H9 (cell line): ENCODE measurements at regions not wholly inside any gene's neighbourhood (a gene's known extent, or its start where the extent isn't known, plus 50 kb on each side); places are given as distances from the start of the nearest gene placed in this dataset.

Experiments
- DNase-seq: peaks from one replicate; pipeline ENCODE4 v3.0.0-alpha.2; 2017
- H2AFZ ChIP-seq: one replicate; pipeline ENCODE4 v1.6.1; 2013; ENCODE audit warnings: mild to moderate bottlenecking, low read length, control low read depth, moderate library complexity
- H2AK5ac ChIP-seq: 2 replicates; pipeline ENCODE4 v1.6.1; 2013; ENCODE audit warnings: low read length, control low read depth, mixed read lengths; ENCODE audit not compliant: insufficient read length
- H2BK120ac ChIP-seq: one replicate; pipeline ENCODE4 v1.6.1; 2013; ENCODE audit warnings: low read depth, mild to moderate bottlenecking, low read length, control low read depth, inconsistent platforms; ENCODE audit not compliant: poor library complexity, severe bottlenecking
- H2BK12ac ChIP-seq: 2 replicates; pipeline ENCODE4 v1.6.1; 2013; ENCODE audit warnings: low read length, control low read depth, mixed read lengths, low read depth; ENCODE audit not compliant: insufficient read length
- H2BK15ac ChIP-seq: 2 replicates; pipeline ENCODE4 v1.6.1; 2013; ENCODE audit warnings: low read depth, low read length, control low read depth
- H2BK20ac ChIP-seq: one replicate; pipeline ENCODE4 v1.6.1; 2013; ENCODE audit warnings: low read depth, mild to moderate bottlenecking, low read length, control low read depth, inconsistent platforms; ENCODE audit not compliant: poor library complexity, severe bottlenecking
- H2BK5ac ChIP-seq: 2 replicates; pipeline ENCODE4 v1.6.1; 2013; ENCODE audit warnings: low read length, control low read depth, mixed read lengths; ENCODE audit not compliant: insufficient read length
- H3K14ac ChIP-seq: 2 replicates; pipeline ENCODE4 v1.6.1; 2013; ENCODE audit warnings: low read length, control low read depth; ENCODE audit not compliant: insufficient read depth
- H3K18ac ChIP-seq: 2 replicates; pipeline ENCODE4 v1.6.1; 2013; ENCODE audit warnings: low read depth, mild to moderate bottlenecking, mixed read lengths, low read length, control low read depth; ENCODE audit not compliant: insufficient read length
- H3K23ac ChIP-seq: 2 replicates; pipeline ENCODE4 v1.6.1; 2013; ENCODE audit warnings: low read length, control low read depth, mixed read lengths, low read depth; ENCODE audit not compliant: insufficient read length
- H3K23me2 ChIP-seq: 2 replicates; pipeline ENCODE4 v1.6.1; 2013; ENCODE audit warnings: low read depth, mild to moderate bottlenecking, mixed read lengths, low read length, control low read depth; ENCODE audit not compliant: insufficient read length, poor library complexity, severe bottlenecking
- H3K27ac ChIP-seq: 2 replicates; pipeline ENCODE4 v1.5.1; 2013; ENCODE audit warnings: low read length, control low read depth, mixed read lengths, low read depth; ENCODE audit not compliant: insufficient read length
- H3K27me3 ChIP-seq: 2 replicates; pipeline ENCODE4 v1.6.1; 2013; ENCODE audit warnings: low read length, control low read depth, inconsistent platforms; ENCODE audit not compliant: insufficient read depth
- H3K4ac ChIP-seq: 2 replicates; pipeline ENCODE4 v1.6.1; 2013; ENCODE audit warnings: low read depth, mild to moderate bottlenecking, control low read depth, inconsistent platforms, low read length, moderate library complexity
- H3K4me1 ChIP-seq: 2 replicates; pipeline ENCODE4 v1.6.1; 2013; ENCODE audit warnings: low read length, control low read depth, inconsistent platforms; ENCODE audit not compliant: insufficient read depth
- H3K4me2 ChIP-seq: 2 replicates; pipeline ENCODE4 v1.6.1; 2013; ENCODE audit warnings: low read length, control low read depth, mixed read lengths; ENCODE audit not compliant: insufficient read length, insufficient read depth
- H3K56ac ChIP-seq: 2 replicates; pipeline ENCODE4 v1.6.1; 2013; ENCODE audit warnings: low read depth, mild to moderate bottlenecking, mixed read lengths, low read length, control low read depth; ENCODE audit not compliant: insufficient read length
- H3K79me1 ChIP-seq: 2 replicates; pipeline ENCODE4 v1.6.1; 2013; ENCODE audit warnings: low read depth, mild to moderate bottlenecking, moderate library complexity, low read length, control low read depth, inconsistent platforms; ENCODE audit not compliant: insufficient read depth, poor library complexity, severe bottlenecking
- H3K79me2 ChIP-seq: 2 replicates; pipeline ENCODE4 v1.6.1; 2013; ENCODE audit warnings: low read length, control low read depth, inconsistent platforms; ENCODE audit not compliant: insufficient read depth
- H3K9ac ChIP-seq: 2 replicates; pipeline ENCODE4 v1.6.1; 2013; ENCODE audit warnings: low read length, control low read depth, mixed read lengths; ENCODE audit not compliant: insufficient read length; ENCODE audit errors: extremely low read depth
- H3K9me3 ChIP-seq: one replicate; pipeline ENCODE4 v1.6.1; 2013; ENCODE audit warnings: low read depth, low read length, inconsistent platforms; ENCODE audit not compliant: control insufficient read depth
- H3T11ph ChIP-seq: one replicate; pipeline ENCODE4 v1.6.1; 2013; ENCODE audit warnings: mild to moderate bottlenecking, low read length, control low read depth, inconsistent platforms
- H4K20me1 ChIP-seq: one replicate; pipeline ENCODE4 v1.6.1; 2013; ENCODE audit not compliant: control insufficient read depth, insufficient read length, insufficient read depth
- H4K5ac ChIP-seq: 2 replicates; pipeline ENCODE4 v1.6.1; 2013; ENCODE audit warnings: low read depth, mild to moderate bottlenecking, mixed read lengths, low read length, control low read depth; ENCODE audit not compliant: insufficient read length
- H4K8ac ChIP-seq: replicated peaks from 2 replicates; pipeline ENCODE4 v1.6.1; 2013; ENCODE audit warnings: low read length, control low read depth, mixed read lengths, low read depth; ENCODE audit not compliant: insufficient read length
- H4K91ac ChIP-seq: 2 replicates; pipeline ENCODE4 v1.6.1; 2013; ENCODE audit warnings: low read depth, mild to moderate bottlenecking, moderate library complexity, mixed read lengths, low read length, control low read depth; ENCODE audit not compliant: insufficient read length
- H3K27ac Mint-ChIP-seq, 3 experiments: 2 replicates in 2 of 3; 3 replicates in 1 of 3; pipeline ENCODE4 v1.8.0; 2020 to 2021; ENCODE audit warnings: mixed read lengths in 3 of 3, mild to moderate bottlenecking in 1 of 3, moderate library complexity in 1 of 3
- H3K27me3 Mint-ChIP-seq: 2 replicates; pipeline ENCODE4 v1.8.0; 2021; ENCODE audit warnings: low read depth, mild to moderate bottlenecking, moderate library complexity, mixed read lengths
- H3K36me3 Mint-ChIP-seq, 3 experiments: 2 replicates in 2 of 3; 3 replicates in 1 of 3; pipeline ENCODE4 v1.8.0; 2020 to 2021; ENCODE audit warnings: low read depth in 3 of 3, mixed read lengths in 3 of 3; ENCODE audit not compliant: insufficient read depth in 1 of 3
- H3K4me1 Mint-ChIP-seq, 2 experiments: 2 replicates each; pipeline ENCODE4 v1.8.0; 2020; ENCODE audit warnings: mixed read lengths in 2 of 2
- H3K4me3 Mint-ChIP-seq, 2 experiments: 2 replicates in 1 of 2; 3 replicates in 1 of 2; pipeline ENCODE4 v1.8.0; 2020 to 2021; ENCODE audit warnings: mild to moderate bottlenecking in 2 of 2, mixed read lengths in 2 of 2, moderate library complexity in 1 of 2
- H3K9me3 Mint-ChIP-seq, 2 experiments: 2 replicates in 1 of 2; 3 replicates in 1 of 2; pipeline ENCODE4 v1.8.0; 2020; ENCODE audit warnings: mild to moderate bottlenecking in 2 of 2, mixed read lengths in 2 of 2, moderate library complexity in 1 of 2
- WGBS: extraction: QIAGEN DNeasy Blood & Tissue Kit; methylation state at CpG from one replicate; pipeline ENCODE4 v1.1.7; 2013; ENCODE audit warnings: missing lambda C conversion rate, low lambda C conversion rate, mixed read lengths; ENCODE audit not compliant: insufficient read length; ENCODE audit errors: extremely low coverage; 5-methylcytosine and 5-hydroxymethylcytosine counted together
- TF ChIP-seq, protein P1 (sequence below): fragments of 200-600 bp; sonication (generic); conservative IDR thresholded peaks from 3 replicates; pipeline ENCODE4 v1.8.0; 2021; ENCODE audit warnings: antibody characterized with exemption, mild to moderate bottlenecking

DNA sequence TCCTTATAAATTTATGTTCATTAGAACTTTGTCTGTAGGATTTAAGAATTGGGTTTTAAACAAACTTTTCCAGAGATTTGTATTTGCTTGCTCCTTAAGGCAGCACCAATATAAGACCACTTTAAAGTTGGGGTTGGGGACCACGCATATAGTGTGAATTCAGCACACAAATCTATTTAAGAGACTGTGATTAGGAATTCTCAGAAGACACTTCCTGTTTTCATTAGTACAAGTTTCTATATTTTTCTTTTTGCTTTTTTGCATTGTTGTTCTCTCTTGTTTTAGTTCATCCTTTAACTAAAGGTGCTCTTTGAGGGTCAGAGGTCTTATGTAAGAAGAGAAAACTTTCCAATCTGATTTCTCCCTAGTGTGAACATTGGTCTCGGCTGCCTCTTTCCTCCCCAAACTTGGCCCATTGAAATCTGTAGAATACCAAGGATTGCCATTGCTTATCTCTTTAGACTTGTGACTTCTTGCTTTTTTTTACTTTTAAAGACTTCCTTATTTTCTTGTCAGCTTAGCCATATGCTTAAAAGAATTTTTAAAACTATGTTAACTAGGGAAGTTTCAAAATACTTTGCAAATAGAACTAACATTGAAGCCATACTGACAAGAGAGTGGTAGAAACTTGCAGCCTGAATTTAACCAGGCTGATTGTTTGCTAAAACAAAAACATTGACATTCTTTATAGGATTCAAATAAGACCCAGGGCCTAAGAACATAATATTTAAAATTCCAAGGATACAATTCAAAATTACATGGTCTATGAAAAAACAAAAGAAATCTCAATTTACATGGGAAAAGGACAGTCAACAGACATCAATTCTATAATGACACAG, 264.1 kb upstream of the FN1 start:
- no peak for DNase-seq
- Histone ChIP-seq H4K5ac (no peak overlapping the region), H3K4ac (no peak overlapping the region), H2BK12ac (no peak overlapping the region), H3K56ac (no peak overlapping the region), H3K9me3 (no peaks in the 10 kb centered on the region), H3K4me1 (no peaks in the 10 kb centered on the region), H3T11ph (no peak overlapping the region), H3K18ac (no peak overlapping the region), H3K79me1 (no peaks in the 10 kb centered on the region), H3K9ac (no peak overlapping the region), H4K91ac (no peak overlapping the region), H3K23ac (no peak overlapping the region), H4K8ac (no peak overlapping the region), H2BK5ac (no peak overlapping the region), H3K27me3 (no peaks in the 10 kb centered on the region), H3K27ac (no peak overlapping the region), H3K79me2 (no peaks in the 10 kb centered on the region), H3K14ac (no peak overlapping the region), H2BK120ac (no peak overlapping the region), H2BK15ac (no peak overlapping the region), H2BK20ac (no peak overlapping the region), H3K4me2 (no peak overlapping the region), H2AFZ (no peak overlapping the region), H4K20me1 (no peaks in the 10 kb centered on the region), H2AK5ac (no peak overlapping the region), H3K23me2 (no peaks in the 10 kb centered on the region)
- H3K4me1 Mint-ChIP-seq: peaks cover 0 to 6% of the 10 kb centered on the region in 2 experiments; a peak in 1 of 4 replicates
- H3K27ac Mint-ChIP-seq: peak overlapping the region in 1 of 3 experiments; percentile 34; a peak in 1 of 7 replicates
- no CpG with 5 or more reads among the region's 2 CpGs for WGBS
- TF ChIP-seq, protein P1, sequence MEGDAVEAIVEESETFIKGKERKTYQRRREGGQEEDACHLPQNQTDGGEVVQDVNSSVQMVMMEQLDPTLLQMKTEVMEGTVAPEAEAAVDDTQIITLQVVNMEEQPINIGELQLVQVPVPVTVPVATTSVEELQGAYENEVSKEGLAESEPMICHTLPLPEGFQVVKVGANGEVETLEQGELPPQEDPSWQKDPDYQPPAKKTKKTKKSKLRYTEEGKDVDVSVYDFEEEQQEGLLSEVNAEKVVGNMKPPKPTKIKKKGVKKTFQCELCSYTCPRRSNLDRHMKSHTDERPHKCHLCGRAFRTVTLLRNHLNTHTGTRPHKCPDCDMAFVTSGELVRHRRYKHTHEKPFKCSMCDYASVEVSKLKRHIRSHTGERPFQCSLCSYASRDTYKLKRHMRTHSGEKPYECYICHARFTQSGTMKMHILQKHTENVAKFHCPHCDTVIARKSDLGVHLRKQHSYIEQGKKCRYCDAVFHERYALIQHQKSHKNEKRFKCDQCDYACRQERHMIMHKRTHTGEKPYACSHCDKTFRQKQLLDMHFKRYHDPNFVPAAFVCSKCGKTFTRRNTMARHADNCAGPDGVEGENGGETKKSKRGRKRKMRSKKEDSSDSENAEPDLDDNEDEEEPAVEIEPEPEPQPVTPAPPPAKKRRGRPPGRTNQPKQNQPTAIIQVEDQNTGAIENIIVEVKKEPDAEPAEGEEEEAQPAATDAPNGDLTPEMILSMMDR: no peak
- no peaks in the 10 kb centered on the region for H3K27me3 Mint-ChIP-seq
- peaks cover 0 to 2% of the 10 kb centered on the region in 2 experiments; a peak in 2 of 5 replicates for H3K9me3 Mint-ChIP-seq
- H3K4me3 Mint-ChIP-seq: no peak overlapping the region
- H3K36me3 Mint-ChIP-seq: peaks cover 0 to 4% (median 0%) of the 10 kb centered on the region in 3 experiments; a peak in 1 of 7 replicates
